SU-DHL-6 (cell line): ENCODE measurements at regions not wholly inside any gene's neighbourhood (a gene's known extent, or its start where the extent isn't known, plus 50 kb on each side); places are given as distances from the start of the nearest gene placed in this dataset.
A peak's percentile ranks its signal among the peaks of the same experiment; 100 is the strongest.

Experiments used
- H2AFZ ChIP-seq: fragments of 200-600 bp; sonication (generic); 2 replicates; pipeline ENCODE4 v1.6.1; 2014; ENCODE audit warnings: low read depth, mild to moderate bottlenecking, moderate library complexity, mixed read lengths, antibody characterized with exemption, low read length; ENCODE audit not compliant: severe bottlenecking
- H3F3A ChIP-seq: fragments of 200-600 bp; shearing (Covaris generic); 2 replicates; pipeline ENCODE4 v1.6.0; 2016; ENCODE audit warnings: antibody characterized with exemption, mild to moderate bottlenecking; ENCODE audit not compliant: insufficient read depth
- H3K27ac ChIP-seq: fragments of 200-600 bp; sonication (generic); 2 replicates; pipeline ENCODE4 v1.5.1; 2016; ENCODE audit warnings: low read depth, mild to moderate bottlenecking, low read length, moderate library complexity, mixed read lengths
- H3K27me3 ChIP-seq: fragments of 200-600 bp; sonication (generic), shearing (Covaris generic); 2 replicates; pipeline ENCODE4 v1.6.0; 2014; ENCODE audit warnings: mild to moderate bottlenecking, low read length
- H3K36me3 ChIP-seq: fragments of 200-600 bp; sonication (generic); 2 replicates; pipeline ENCODE4 v1.6.1; 2014; ENCODE audit warnings: mild to moderate bottlenecking, low read length, mixed read lengths
- H3K4me2 ChIP-seq: fragments of 300-600, 200-600 bp; shearing (Covaris generic), sonication (generic); 2 replicates; pipeline ENCODE4 v1.6.0; 2014; ENCODE audit warnings: low read length, low read depth, mild to moderate bottlenecking; ENCODE audit not compliant: poor library complexity, severe bottlenecking
- H3K4me3 ChIP-seq: fragments of 200-600 bp; sonication (generic); 2 replicates; pipeline ENCODE4 v1.5.1; 2014; ENCODE audit warnings: antibody characterized with exemption, low read length, mild to moderate bottlenecking, mixed read lengths; ENCODE audit not compliant: insufficient read depth, poor library complexity, severe bottlenecking
- H3K79me2 ChIP-seq: fragments of 200-600 bp; sonication (generic); 2 replicates; pipeline ENCODE4 v1.6.1; 2014; ENCODE audit warnings: mild to moderate bottlenecking, low read length, moderate library complexity; ENCODE audit not compliant: insufficient read depth
- H3K9ac ChIP-seq: fragments of 200-600 bp; sonication (generic); 2 replicates; pipeline ENCODE4 v1.7.0; 2014; ENCODE audit warnings: mild to moderate bottlenecking, low read length
- H3K9me2 ChIP-seq: fragments of 200-600 bp; sonication (generic); replicated peaks from 2 replicates; pipeline ENCODE4 v1.6.1; 2014; ENCODE audit warnings: low read length; ENCODE audit not compliant: insufficient read depth
- H3K9me3 ChIP-seq: fragments of 200-600 bp; sonication (generic); 2 replicates; pipeline ENCODE4 v1.6.1; 2014; ENCODE audit warnings: low read length, mixed read lengths; ENCODE audit not compliant: insufficient read depth
- H4K20me1 ChIP-seq: fragments of 200-600 bp; sonication (generic); 2 replicates; pipeline ENCODE4 v1.6.1; 2014; ENCODE audit warnings: low read depth, mild to moderate bottlenecking, antibody characterized with exemption, low read length, moderate library complexity, mixed read lengths
- CTCF ChIP-seq: fragments of 200-600 bp; sonication (generic); IDR thresholded peaks from one replicate; pipeline ENCODE4 v1.5.1; 2017; ENCODE audit warnings: antibody characterized with exemption, mild to moderate bottlenecking, low read length, moderate library complexity; ENCODE audit not compliant: insufficient read depth, poor library complexity, severe bottlenecking
- EZH2phosphoT487 ChIP-seq: fragments of 200-600 bp; sonication (generic), shearing (Covaris generic); conservative IDR thresholded peaks from 2 replicates; pipeline ENCODE4 v1.6.1; 2018; ENCODE audit warnings: mild to moderate bottlenecking, antibody characterized with exemption, low read length, moderate library complexity, mixed read lengths

- no peaks in the 10 kb centered on the region for H3K27me3 ChIP-seq
- H3K9ac ChIP-seq = no peak overlapping the region
- no peak overlapping the region for H3K4me2 ChIP-seq
- no peaks in the 10 kb centered on the region for H3K79me2 ChIP-seq
- no peak overlapping the region for H3K4me3 ChIP-seq
- TF ChIP-seq EZH2phosphoT487 (no peak), CTCF (no peak)
- H3K27ac ChIP-seq = no peak overlapping the region
- H2AFZ ChIP-seq = no peak overlapping the region
- no peaks in the 10 kb centered on the region for H3K36me3 ChIP-seq
- 0 out of 2 replicates have a peak, but pooled peaks cover 9% of the 10 kb centered on the region for H3K9me3 ChIP-seq
- H3F3A ChIP-seq = no peaks in the 10 kb centered on the region
- H3K9me2 ChIP-seq = no peaks in the 10 kb centered on the region
- H4K20me1 ChIP-seq = no peaks in the 10 kb centered on the region
These were observed 308.1 kb upstream of the TMPRSS15 start for GRCh38 chr21:18711662-18712061.

GRCh38 chr21:18715606-18716005 is 312.0 kb upstream of the TMPRSS15 start:
- Histone ChIP-seq H3K36me3 (no peaks in the 10 kb centered on the region), H3K27ac (no peak overlapping the region), H3K9ac (no peak overlapping the region), H3K79me2 (no peaks in the 10 kb centered on the region), H2AFZ (peak overlapping the region; percentile 10), H3K4me3 (no peak overlapping the region), H3K9me2 (no peaks in the 10 kb centered on the region), H3K27me3 (no peaks in the 10 kb centered on the region), H3K9me3 (0 out of 2 replicates have a peak, but pooled peaks cover 9% of the 10 kb centered on the region), H3K4me2 (no peak overlapping the region), H4K20me1 (no peaks in the 10 kb centered on the region), H3F3A (no peaks in the 10 kb centered on the region)
- no peak for TF ChIP-seq EZH2phosphoT487
- no peak for TF ChIP-seq CTCF

- H2AFZ ChIP-seq = peak overlapping the region; percentile 92
- no peak overlapping the region for H3K4me3 ChIP-seq
- H3K4me2 ChIP-seq = no peak overlapping the region
- no peaks in the 10 kb centered on the region for H3K36me3 ChIP-seq
- H3K9me3 ChIP-seq = 0 out of 2 replicates have a peak, but pooled peaks cover 9% of the 10 kb centered on the region
- H3K9ac ChIP-seq = no peak overlapping the region
- H3K79me2 ChIP-seq = no peaks in the 10 kb centered on the region
- H3F3A ChIP-seq = no peaks in the 10 kb centered on the region
- H3K27ac ChIP-seq = no peak overlapping the region
- no peaks in the 10 kb centered on the region for H3K9me2 ChIP-seq
- no peaks in the 10 kb centered on the region for H4K20me1 ChIP-seq
- no peaks in the 10 kb centered on the region for H3K27me3 ChIP-seq
- no peak for TF ChIP-seq CTCF
- no peak for TF ChIP-seq EZH2phosphoT487
These were observed 313.1 kb upstream of the TMPRSS15 start for GRCh38 chr21:18716578-18717138.
